A549 (cell line): ENCODE measurements at regions not wholly inside any gene's neighbourhood (a gene's known extent, or its start where the extent isn't known, plus 50 kb on each side); places are given as distances from the start of the nearest gene placed in this dataset.

Source experiments
- ATAC-seq, 2 experiments: fragments of 200-7000 bp in 1 of 2; fragments of >200 bp in 1 of 2; cut with Nextera tagmentation in 1 of 2; cut with Tn5 transposase in 1 of 2; 3 replicates each; pipeline versions ENCODE4 v1.8.0 to v1.9.1; 2018 to 2020; ENCODE audit warnings: mild to moderate bottlenecking in 1 of 2, moderate library complexity in 1 of 2
- CTCF ChIA-PET: fragments of 300-600 bp; sonication (Branson Sonifier 250); formaldehyde crosslinking; extraction: SDS; loops from one replicate; lab custom pipeline; 2021; ENCODE audit warnings: antibody characterized with exemption, inconsistent platforms; lab: Yijun Ruan, JAX
- POLR2A ChIA-PET: fragments of 350-600 bp; formaldehyde crosslinking; extraction: SDS; loops from one replicate; lab custom pipeline; 2021; ENCODE audit warnings: antibody characterized with exemption, inconsistent platforms; lab: Yijun Ruan, JAX
- DNase-seq, 2 experiments: peaks; one replicate each; pipeline versions ENCODE4 v3.0.0 to v3.0.0-alpha.2; 2011 to 2016; ENCODE audit warnings: low read depth in 1 of 2, low spot score in 1 of 2
- FAIRE-seq: peaks from 2 replicates; lab custom pipeline; 2011; peaks lifted over from hg19 to GRCh38; lab: Jason Lieb, UNC
- H3K27ac ChIP-seq, 2 experiments: fragments of >200 bp; sonication (Bioruptor Twin); formaldehyde crosslinking; 3 replicates each; pipeline ENCODE4 v1.5.1; 2016 to 2017
- H3K4me1 ChIP-seq: fragments of >200 bp; sonication (Bioruptor Twin); formaldehyde crosslinking; 3 replicates; pipeline ENCODE4 v1.6.1; 2016
- H3K4me2 ChIP-seq: fragments of >200 bp; sonication (Bioruptor Twin); formaldehyde crosslinking; 3 replicates; pipeline ENCODE4 v1.6.1; 2016
- H3K4me3 ChIP-seq: fragments of >200 bp; sonication (Bioruptor Twin); formaldehyde crosslinking; 3 replicates; pipeline ENCODE4 v1.5.1; 2016
- H3K9me3 ChIP-seq: fragments of >200 bp; sonication (Bioruptor Twin); formaldehyde crosslinking; 3 replicates; pipeline ENCODE4 v1.6.1; 2016
- CBX2 ChIP-seq: fragments of 200-600 bp; sonication (generic); IDR thresholded peaks from 2 replicates; pipeline ENCODE4 v1.6.1; 2016; ENCODE audit warnings: low read depth, mild to moderate bottlenecking, borderline replicate concordance
- CEBPB ChIP-seq, 2 experiments: fragments of >200 bp in 1 of 2; sonication (Bioruptor Twin) in 1 of 2; formaldehyde crosslinking in 1 of 2; IDR thresholded peaks; 2 replicates each; pipeline ENCODE4 v1.6.1; 2012 to 2016
- CHD2 ChIP-seq: fragments of 150-350 bp; IDR thresholded peaks from 2 replicates; pipeline ENCODE4 v1.6.1; 2014; ENCODE audit warnings: low read length; ENCODE audit not compliant: partially characterized antibody
- ELK1 ChIP-seq: fragments of 150-350 bp; IDR thresholded peaks from 2 replicates; pipeline ENCODE4 v1.6.1; 2014; ENCODE audit warnings: low read depth, mild to moderate bottlenecking, low read length
- FOSB ChIP-seq: fragments of 250-450 bp; sonication (Bioruptor Pico); IDR thresholded peaks from 2 replicates; pipeline ENCODE4 v1.5.0; 2020; ENCODE audit warnings: mild to moderate bottlenecking, moderate library complexity
- GATA3 ChIP-seq: IDR thresholded peaks from 2 replicates; pipeline ENCODE4 v1.6.1; 2012; ENCODE audit warnings: borderline replicate concordance
- HDAC2 ChIP-seq: fragments of 200-600 bp; sonication (generic); IDR thresholded peaks from 2 replicates; pipeline ENCODE4 v1.6.1; 2016
- HOXA7 ChIP-seq: fragments of 250-450 bp; sonication (Bioruptor Pico); IDR thresholded peaks from 2 replicates; pipeline ENCODE4 v1.5.0; 2020; ENCODE audit warnings: mild to moderate bottlenecking, moderate library complexity
- HOXB13 ChIP-seq: fragments of 250-450 bp; sonication (Bioruptor Pico); IDR thresholded peaks from 2 replicates; pipeline ENCODE4 v1.5.0; 2020; ENCODE audit warnings: low read depth, mild to moderate bottlenecking, moderate library complexity
- JUN ChIP-seq, 2 experiments: fragments of >200 bp; sonication (Bioruptor Twin); formaldehyde crosslinking; IDR thresholded peaks; 2 replicates in 1 of 2; 3 replicates in 1 of 2; pipeline ENCODE4 v1.6.1; 2016 to 2017
- KDM5A ChIP-seq: fragments of 200-600 bp; sonication (generic); IDR thresholded peaks from 2 replicates; pipeline ENCODE4 v1.6.1; 2016; ENCODE audit warnings: antibody characterized with exemption, mild to moderate bottlenecking
- MAFK ChIP-seq: fragments of 450-650 bp; IDR thresholded peaks from 2 replicates; pipeline ENCODE4 v1.6.1; 2014; ENCODE audit not compliant: partially characterized antibody
- MAX ChIP-seq: IDR thresholded peaks from 2 replicates; pipeline ENCODE4 v1.6.1; 2012
- MYC ChIP-seq: IDR thresholded peaks from 2 replicates; pipeline ENCODE4 v1.6.1; 2012; ENCODE audit warnings: mild to moderate bottlenecking, inconsistent platforms, low read length, improper control_type of control experiment, borderline replicate concordance
- NPAS2 ChIP-seq: fragments of 250-450 bp; sonication (Bioruptor Pico); IDR thresholded peaks from 2 replicates; pipeline ENCODE4 v1.8.0; 2022; ENCODE audit warnings: mild to moderate bottlenecking, moderate library complexity, borderline replicate concordance
- NR3C1 ChIP-seq: fragments of >200 bp; sonication (Bioruptor Twin); formaldehyde crosslinking; IDR thresholded peaks from 3 replicates; pipeline ENCODE4 v1.6.1; 2017
- POLR2AphosphoS2 ChIP-seq: conservative IDR thresholded peaks from 2 replicates; pipeline ENCODE4 v1.6.1; 2012; ENCODE audit warnings: low read length, improper control_type of control experiment, inconsistent platforms
- RARB ChIP-seq: fragments of 250-450 bp; sonication (Bioruptor Pico); IDR thresholded peaks from 2 replicates; pipeline ENCODE4 v1.8.0; 2021; ENCODE audit warnings: mild to moderate bottlenecking, moderate library complexity
- RCOR1 ChIP-seq: fragments of 150-350 bp; IDR thresholded peaks from 2 replicates; pipeline ENCODE4 v1.6.1; 2014; ENCODE audit warnings: antibody characterized with exemption, low read length, low read depth
- RFX5 ChIP-seq: fragments of 450-650 bp; IDR thresholded peaks from 2 replicates; pipeline ENCODE4 v1.7.1; 2014; ENCODE audit warnings: antibody characterized with exemption, mild to moderate bottlenecking, moderate library complexity
- RNF2 ChIP-seq: fragments of 200-600 bp; sonication (generic); IDR thresholded peaks from 2 replicates; pipeline ENCODE4 v1.6.1; 2016; ENCODE audit warnings: low read depth, mild to moderate bottlenecking, antibody characterized with exemption, moderate library complexity, borderline replicate concordance
- TP53 ChIP-seq: fragments of 250-450 bp; sonication (Bioruptor Pico); IDR thresholded peaks from 2 replicates; pipeline ENCODE4 v1.5.0; 2021; ENCODE audit warnings: mild to moderate bottlenecking, moderate library complexity
- USF2 ChIP-seq: fragments of 450-650 bp; IDR thresholded peaks from 2 replicates; pipeline ENCODE4 v1.6.1; 2014; ENCODE audit warnings: antibody characterized with exemption
- WGBS: methylation state at CpG from one replicate; pipeline ENCODE4 v1.1.6; 2017; ENCODE audit errors: missing lambda C conversion rate; 5-methylcytosine and 5-hydroxymethylcytosine counted together

- ChIA-PET POLR2A (no interaction called here), CTCF (no interaction called here)
- WGBS, result 4% methylated on average over 10 of the region's 10 CpGs
- FAIRE-seq, result no peak
- H3K9me3 ChIP-seq, result no peaks in the 10 kb centered on the region
- no peak for ATAC-seq
- no peak for DNase-seq
- no peak overlapping the region for H3K27ac ChIP-seq
- H3K4me3 ChIP-seq, result no peak overlapping the region
- no peak overlapping the region for H3K4me2 ChIP-seq
- no peaks in the 10 kb centered on the region for H3K4me1 ChIP-seq
- TF ChIP-seq TP53 (CRISPR knock-in tag) (no peak), USF2 (no peak), RFX5 (no peak), HOXA7 (CRISPR knock-in tag) (no peak), CEBPB (IDR thresholded peaks at IDR 0.05) (no peak), FOSB (no peak), CHD2 (no peak), GATA3 (no peak), HDAC2 (no peak), MYC (no peak), KDM5A (no peak), RARB (CRISPR knock-in tag) (no peak), MAFK (no peak), CBX2 (no peak), HOXB13 (CRISPR knock-in tag) (no peak)
- TF ChIP-seq, all 56 proteins: peak for 0
Observed at GRCh38 chr14:86574051-86574777, 1044.3 kb downstream of the FLRT2 start.

GRCh38 chr14:86570371-86570770, 1040.4 kb downstream of the FLRT2 start:
- ChIA-PET CTCF (interaction anchor here (1.0 kb wide), 1 partner anchor 9 kb away, joined by 3 read pairs; no protein-coding TSS in a partner anchor), POLR2A (no interaction called here)
- Histone ChIP-seq H3K4me1 (no peaks in the 10 kb centered on the region), H3K27ac (no peak overlapping the region), H3K4me2 (no peak overlapping the region)
- no peak for DNase-seq
- TF ChIP-seq POLR2AphosphoS2 (no peak), MAFK (no peak), CEBPB (IDR thresholded peaks at IDR 0.05) (no peak), ELK1 (no peak), RCOR1 (no peak), MAX (no peak), RFX5 (no peak), JUN (IDR thresholded peaks at IDR 0.05) (no peak), NPAS2 (CRISPR knock-in tag) (no peak), CHD2 (no peak), NR3C1 (no peak)
- TF ChIP-seq, all 56 proteins: peak for 0
- Histone ChIP-seq H3K4me3 (no peak overlapping the region), H3K9me3 (no peaks in the 10 kb centered on the region; the same call in 2 of the 3 replicates)
- ATAC-seq (no peak), FAIRE-seq (no peak)

- ChIA-PET CTCF (no interaction called here), POLR2A (no interaction called here)
- no peak for ATAC-seq
- no peak overlapping the region for H3K27ac ChIP-seq
- DNase-seq, result no peak
- H3K4me2 ChIP-seq, result no peak overlapping the region
- no peaks in the 10 kb centered on the region for H3K4me1 ChIP-seq
- TF ChIP-seq RNF2, result no peak
- TF ChIP-seq, all 56 proteins: peak for 0
- H3K4me3 ChIP-seq, result no peak overlapping the region
- H3K9me3 ChIP-seq, result no peaks in the 10 kb centered on the region
- FAIRE-seq, result no peak
Observed at GRCh38 chr14:86543521-86543920, 1013.6 kb downstream of the FLRT2 start.
